HG03571 (cell line): ENCODE measurements at regions not wholly inside any gene's neighbourhood (a gene's known extent, or its start where the extent isn't known, plus 50 kb on each side); places are given as distances from the start of the nearest gene placed in this dataset.

Source experiments
- ATAC-seq: cut with Tn5 transposase; IDR thresholded peaks from one replicate; pipeline ENCODE4 v1.9.1; 2021; ENCODE audit not compliant: unreplicated experiment

DNA sequence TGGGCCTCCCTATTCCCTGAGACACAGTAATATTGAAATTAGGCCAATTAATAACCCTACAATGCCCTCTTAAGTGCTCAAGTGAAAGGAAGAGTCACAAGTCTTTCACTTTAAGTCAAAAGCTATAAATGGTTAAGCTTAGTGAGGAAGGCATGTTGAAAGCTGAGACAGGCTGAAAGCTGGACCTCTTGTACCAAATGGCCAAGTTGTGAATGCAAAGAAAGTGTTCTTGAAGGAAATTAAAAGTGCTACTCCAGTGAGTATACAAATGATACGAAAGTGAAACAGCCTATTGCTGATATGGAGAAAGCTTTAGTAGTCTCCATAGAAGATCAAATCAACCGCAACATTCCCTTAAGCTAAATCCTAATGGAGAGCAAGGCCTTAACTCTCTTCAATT lies 140.8 kb downstream of the PTCSC3 start:
- ATAC-seq: no peak

- ATAC-seq: no peak
Measured at GRCh38 chr14:36028665-36029064, 147.9 kb downstream of the PTCSC3 start.

GRCh38 chr14:36028218-36028617 lies 148.3 kb downstream of the PTCSC3 start:
- ATAC-seq: no peak

DNA sequence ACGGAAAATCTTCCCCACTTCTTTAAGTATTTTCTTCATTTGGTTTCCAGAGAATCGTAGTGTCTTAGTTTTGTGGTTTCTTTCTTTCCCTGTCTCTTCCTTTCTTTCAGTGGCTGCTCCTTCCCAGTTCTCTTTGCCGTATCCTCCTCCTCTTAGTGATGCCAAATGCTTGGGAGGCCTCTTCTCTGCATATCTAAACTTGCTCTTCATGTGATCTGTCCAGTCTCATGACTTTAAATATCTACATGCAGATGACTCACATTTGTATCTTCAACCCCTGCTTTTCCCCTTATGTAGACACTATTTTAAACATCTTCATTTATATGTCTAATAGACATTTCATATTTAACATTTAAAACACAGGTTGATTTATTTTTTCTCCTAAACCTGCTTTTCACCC lies 149.2 kb downstream of the PTCSC3 start:
- ATAC-seq: no peak

GRCh38 chr14:36022765-36023410 lies 153.6 kb downstream of the PTCSC3 start:
- peak; percentile 39 for ATAC-seq

GRCh38 chr14:36021591-36022320 lies 154.8 kb downstream of the PTCSC3 start:
- no peak for ATAC-seq

GRCh38 chr14:36021030-36021422 lies 155.5 kb downstream of the PTCSC3 start:
- no peak for ATAC-seq

- no peak for ATAC-seq
Measured at GRCh38 chr14:36020120-36021029, 156.1 kb downstream of the PTCSC3 start.

DNA sequence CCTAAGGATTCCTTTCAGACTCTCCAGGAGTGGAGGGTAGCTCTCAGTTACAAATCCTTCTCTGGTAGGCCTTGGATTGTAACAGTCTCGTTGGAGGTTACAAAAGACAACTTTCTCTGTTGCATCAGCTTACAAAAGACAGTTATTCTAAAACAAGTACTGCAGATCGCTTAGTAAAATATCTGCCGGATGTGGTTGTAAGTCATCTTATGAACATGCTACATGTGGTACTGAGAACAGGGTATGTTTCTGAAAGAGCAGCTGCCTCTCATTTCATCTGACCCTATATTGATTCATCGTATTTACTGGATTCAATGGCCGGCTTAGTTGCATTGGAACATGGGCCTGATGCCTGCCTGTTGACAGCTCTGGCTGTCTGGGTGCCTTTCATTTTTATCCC lies 157.4 kb downstream of the PTCSC3 start:
- ATAC-seq: no peak

DNA sequence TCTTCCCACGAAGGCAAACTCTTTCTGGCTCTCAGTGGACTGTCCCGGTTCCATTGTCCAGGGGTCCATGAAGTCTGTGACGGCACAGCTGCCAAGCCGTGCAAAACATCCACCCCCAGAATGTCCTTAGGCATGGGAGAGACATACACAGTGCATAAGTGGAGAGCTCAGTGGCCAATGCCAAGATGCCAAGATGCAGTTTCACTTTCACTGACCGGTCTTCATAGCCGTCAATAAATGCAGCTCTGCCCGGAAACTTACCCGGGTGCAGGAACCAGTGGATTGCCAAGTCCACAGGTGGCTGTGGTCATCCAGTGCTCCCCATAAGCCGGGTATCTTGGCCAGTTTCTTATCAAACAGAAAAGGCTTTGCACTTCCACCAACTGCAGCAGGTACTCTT lies 162.3 kb downstream of the PTCSC3 start:
- no peak for ATAC-seq

GRCh38 chr14:36013483-36013882 lies 163.0 kb downstream of the PTCSC3 start:
- no peak for ATAC-seq

- ATAC-seq: no peak
Measured at GRCh38 chr14:36012621-36013020, 163.9 kb downstream of the PTCSC3 start.

GRCh38 chr14:36009643-36010042 lies 166.9 kb downstream of the PTCSC3 start:
- no peak for ATAC-seq

GRCh38 chr14:36006623-36007022 lies 169.9 kb downstream of the PTCSC3 start:
- ATAC-seq: no peak

- no peak for ATAC-seq
Measured at GRCh38 chr14:36005670-36006069, 170.9 kb downstream of the PTCSC3 start.

DNA sequence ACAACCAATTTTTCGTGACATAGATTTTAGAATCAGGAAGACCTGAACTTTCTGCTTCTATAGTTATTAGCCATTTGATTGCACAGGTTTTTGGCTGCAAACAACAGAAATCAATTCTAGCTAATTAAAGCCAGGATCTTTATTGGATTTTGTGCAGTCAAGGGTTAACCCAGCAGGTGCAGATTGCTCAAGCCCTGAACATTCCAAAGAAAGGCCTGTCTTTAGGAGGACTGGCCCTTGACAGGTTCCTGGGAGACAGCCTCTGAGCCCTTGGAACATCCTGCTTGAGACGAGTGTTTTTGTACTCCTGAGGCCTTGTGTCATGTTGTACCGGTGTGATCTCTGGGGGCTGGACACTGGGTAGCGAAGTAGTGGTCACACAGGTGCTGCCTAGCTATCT lies 174.6 kb downstream of the PTCSC3 start:
- no peak for ATAC-seq

DNA sequence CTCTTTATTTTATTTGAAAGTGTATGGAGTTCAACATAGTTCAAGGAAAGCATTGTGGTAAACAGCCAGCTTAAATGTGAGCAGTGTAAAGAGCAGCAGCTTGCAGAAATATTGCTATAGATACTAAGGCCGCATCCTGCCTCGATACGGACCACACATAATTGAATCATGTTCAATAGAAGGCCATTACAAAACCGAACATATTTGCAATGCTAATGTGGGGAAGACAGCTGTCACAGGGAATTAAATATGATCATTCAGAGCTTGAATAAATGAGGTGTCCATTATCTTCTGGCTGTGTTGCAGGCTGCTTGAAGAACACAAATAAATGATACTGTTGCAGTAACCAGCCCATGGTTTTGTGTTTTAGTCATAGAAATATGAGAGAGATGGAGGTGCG lies 173.2 kb downstream of the BRMS1L start:
- no peak for ATAC-seq

- ATAC-seq: no peak
Measured at GRCh38 chr14:35998303-35998702, 172.2 kb downstream of the BRMS1L start.

DNA sequence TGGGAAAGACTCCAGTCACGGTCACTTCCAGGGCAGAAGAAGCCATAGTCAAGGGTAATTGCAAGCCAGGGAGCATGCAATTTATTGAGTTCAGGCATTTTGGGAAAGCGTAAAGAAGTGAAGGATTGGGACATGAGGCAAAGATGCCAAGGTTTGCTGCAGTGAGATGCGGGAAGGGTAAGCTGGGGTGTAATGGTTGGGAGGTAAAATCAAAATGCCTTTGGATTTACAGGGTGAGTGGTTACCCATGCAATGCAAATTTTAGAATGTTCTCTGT lies 167.5 kb downstream of the BRMS1L start:
- no peak for ATAC-seq

- no peak for ATAC-seq
Measured at GRCh38 chr14:35992816-35993683, 166.9 kb downstream of the BRMS1L start.

DNA sequence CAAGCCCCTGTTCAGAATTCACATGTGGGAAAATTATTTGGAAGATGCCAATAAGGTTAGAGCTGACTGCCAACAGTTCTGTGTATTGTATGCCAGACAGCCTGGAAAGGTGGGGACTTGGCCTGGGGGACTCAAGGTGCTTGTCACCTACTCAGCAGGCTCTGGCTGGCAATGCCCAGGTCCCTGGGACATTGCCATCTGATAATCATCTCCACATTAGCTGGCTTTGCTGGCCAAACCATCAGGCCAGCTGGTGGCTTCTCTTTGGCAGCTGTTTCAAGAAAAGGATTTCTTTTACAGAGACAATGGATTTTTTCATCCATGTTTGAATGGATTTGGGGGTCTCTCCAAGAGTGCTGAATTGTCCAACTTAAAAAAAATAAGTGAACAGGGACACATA lies 165.2 kb downstream of the BRMS1L start:
- no peak for ATAC-seq
